ENCODE measurements at regions not wholly inside any gene's neighbourhood (a gene's known extent, or its start where the extent isn't known, plus 50 kb on each side); places are given as distances from the start of the nearest gene placed in this dataset.
"Not testable (repeated sequence)": the region's sequence is repeated elsewhere in the genome, so short reads cannot be mapped to it uniquely, and the experiment has no call there.

GRCh38 chr2:209312450-209312849, 111.4 kb upstream of the MAP2 start:
- not testable (repeated sequence) for TF ChIP-seq CTCF (IDR thresholded peaks at IDR 0.05); POLR2AphosphoS5 (IDR thresholded peaks at IDR 0.05; ENCODE audit: low read depth, low read length); REST (IDR thresholded peaks at IDR 0.05; ENCODE audit: insufficient read depth in 1 of 2, low read depth in 2 of 2, low read length in 1 of 2); SIN3A (IDR thresholded peaks at IDR 0.05; ENCODE audit: borderline replicate concordance, insufficient read depth, low read depth, low read length); TCF7L2 (IDR thresholded peaks at IDR 0.05; ENCODE audit: low read depth, low read length)
